ENCODE measurements at regions not wholly inside any gene's neighbourhood (a gene's known extent, or its start where the extent isn't known, plus 50 kb on each side); places are given as distances from the start of the nearest gene placed in this dataset.

DNA sequence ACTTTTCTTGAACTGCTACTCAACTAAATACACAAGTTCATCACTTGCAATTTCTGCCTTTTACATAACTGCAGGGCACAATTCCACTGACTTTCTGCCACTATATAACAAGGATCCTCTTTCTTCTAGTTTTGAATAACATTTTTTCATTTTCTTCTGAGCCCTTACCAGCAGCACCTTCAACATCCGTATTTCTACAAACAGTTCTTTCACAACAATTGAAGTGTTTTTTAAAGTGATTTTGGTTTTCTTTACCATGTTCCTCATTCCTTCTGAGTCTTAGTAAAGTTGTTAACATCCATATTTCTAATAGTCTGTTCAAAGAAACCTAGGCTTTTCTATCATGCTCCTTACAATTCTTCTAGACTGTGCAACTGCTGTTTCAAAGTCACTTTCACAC lies 127.2 kb upstream of the PITX1 start:
- TF ChIP-seq POLR2AphosphoS5 (IDR thresholded peaks at IDR 0.05), result no peak
- no peak for TF ChIP-seq POLR2A (IDR thresholded peaks at IDR 0.05)
- TF ChIP-seq, protein P1, sequence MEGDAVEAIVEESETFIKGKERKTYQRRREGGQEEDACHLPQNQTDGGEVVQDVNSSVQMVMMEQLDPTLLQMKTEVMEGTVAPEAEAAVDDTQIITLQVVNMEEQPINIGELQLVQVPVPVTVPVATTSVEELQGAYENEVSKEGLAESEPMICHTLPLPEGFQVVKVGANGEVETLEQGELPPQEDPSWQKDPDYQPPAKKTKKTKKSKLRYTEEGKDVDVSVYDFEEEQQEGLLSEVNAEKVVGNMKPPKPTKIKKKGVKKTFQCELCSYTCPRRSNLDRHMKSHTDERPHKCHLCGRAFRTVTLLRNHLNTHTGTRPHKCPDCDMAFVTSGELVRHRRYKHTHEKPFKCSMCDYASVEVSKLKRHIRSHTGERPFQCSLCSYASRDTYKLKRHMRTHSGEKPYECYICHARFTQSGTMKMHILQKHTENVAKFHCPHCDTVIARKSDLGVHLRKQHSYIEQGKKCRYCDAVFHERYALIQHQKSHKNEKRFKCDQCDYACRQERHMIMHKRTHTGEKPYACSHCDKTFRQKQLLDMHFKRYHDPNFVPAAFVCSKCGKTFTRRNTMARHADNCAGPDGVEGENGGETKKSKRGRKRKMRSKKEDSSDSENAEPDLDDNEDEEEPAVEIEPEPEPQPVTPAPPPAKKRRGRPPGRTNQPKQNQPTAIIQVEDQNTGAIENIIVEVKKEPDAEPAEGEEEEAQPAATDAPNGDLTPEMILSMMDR (IDR thresholded peaks at IDR 0.05), result no peak
